ENCODE measurements at regions not wholly inside any gene's neighbourhood (a gene's known extent, or its start where the extent isn't known, plus 50 kb on each side); places are given as distances from the start of the nearest gene placed in this dataset.

DNA sequence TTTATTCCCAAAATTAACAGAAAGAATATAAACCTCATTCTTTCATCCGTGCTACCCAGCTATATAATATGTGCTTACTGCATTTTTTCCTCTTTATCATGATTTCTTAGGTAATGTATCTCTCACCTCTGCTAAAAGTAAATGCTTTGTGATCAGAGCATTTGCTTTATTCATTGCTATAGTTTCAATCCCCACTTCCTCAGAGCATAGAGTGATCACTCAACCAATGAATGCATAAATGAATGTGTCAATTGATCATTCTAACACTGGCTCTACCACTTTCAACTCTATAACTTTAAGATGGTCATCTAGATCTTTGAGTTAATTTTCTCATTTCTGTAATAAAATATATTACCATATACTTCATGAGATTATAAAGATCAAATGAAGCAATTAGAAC lies 719.2 kb downstream of the CETN3 start:
- TF ChIP-seq, protein P1, sequence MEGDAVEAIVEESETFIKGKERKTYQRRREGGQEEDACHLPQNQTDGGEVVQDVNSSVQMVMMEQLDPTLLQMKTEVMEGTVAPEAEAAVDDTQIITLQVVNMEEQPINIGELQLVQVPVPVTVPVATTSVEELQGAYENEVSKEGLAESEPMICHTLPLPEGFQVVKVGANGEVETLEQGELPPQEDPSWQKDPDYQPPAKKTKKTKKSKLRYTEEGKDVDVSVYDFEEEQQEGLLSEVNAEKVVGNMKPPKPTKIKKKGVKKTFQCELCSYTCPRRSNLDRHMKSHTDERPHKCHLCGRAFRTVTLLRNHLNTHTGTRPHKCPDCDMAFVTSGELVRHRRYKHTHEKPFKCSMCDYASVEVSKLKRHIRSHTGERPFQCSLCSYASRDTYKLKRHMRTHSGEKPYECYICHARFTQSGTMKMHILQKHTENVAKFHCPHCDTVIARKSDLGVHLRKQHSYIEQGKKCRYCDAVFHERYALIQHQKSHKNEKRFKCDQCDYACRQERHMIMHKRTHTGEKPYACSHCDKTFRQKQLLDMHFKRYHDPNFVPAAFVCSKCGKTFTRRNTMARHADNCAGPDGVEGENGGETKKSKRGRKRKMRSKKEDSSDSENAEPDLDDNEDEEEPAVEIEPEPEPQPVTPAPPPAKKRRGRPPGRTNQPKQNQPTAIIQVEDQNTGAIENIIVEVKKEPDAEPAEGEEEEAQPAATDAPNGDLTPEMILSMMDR (IDR thresholded peaks at IDR 0.05; ENCODE audit: poor library complexity): no peak
- no peak for TF ChIP-seq EZH2 (IDR thresholded peaks at IDR 0.05; ENCODE audit: borderline replicate concordance)
- no peak for TF ChIP-seq EZH2phosphoT487 (IDR thresholded peaks at IDR 0.05; ENCODE audit: low read depth, severe bottlenecking, unreplicated experiment)
